Upper lobe of right lung (tissue), 1 donor: ENCODE measurements at regions not wholly inside any gene's neighbourhood (a gene's known extent, or its start where the extent isn't known, plus 50 kb on each side); places are given as distances from the start of the nearest gene placed in this dataset.
"Not testable (repeated sequence)": the region's sequence is repeated elsewhere in the genome, so short reads cannot be mapped to it uniquely, and the experiment has no call there.

Experiments used
- ATAC-seq: fragments of 200-7000 bp; cut with Tn5 transposase; one replicate; pipeline ENCODE4 v1.9.1; 2020; ENCODE audit warnings: mild to moderate bottlenecking, moderate library complexity
- DNase-seq: peaks from one replicate; pipeline ENCODE4 v3.0.0-alpha.2; 2020
- H3K27ac ChIP-seq: fragments of 200-600 bp; one replicate; pipeline ENCODE4 v1.8.0; 2022
- H3K27me3 ChIP-seq: fragments of 200-600 bp; one replicate; pipeline ENCODE4 v1.8.0; 2022; ENCODE audit warnings: mild to moderate bottlenecking
- H3K36me3 ChIP-seq: fragments of 200-600 bp; one replicate; pipeline ENCODE4 v1.8.0; 2022
- H3K4me1 ChIP-seq: fragments of 200-600 bp; one replicate; pipeline ENCODE4 v1.8.0; 2022
- H3K4me3 ChIP-seq: fragments of 200-600 bp; one replicate; pipeline ENCODE4 v1.8.0; 2022; ENCODE audit warnings: mild to moderate bottlenecking
- H3K9me3 ChIP-seq: fragments of 200-600 bp; one replicate; pipeline ENCODE4 v1.8.0; 2022
- intact Hi-C: fragments of 100-400 bp; cut with DNase I; formaldehyde crosslinking; loops from one replicate; pipeline ENCODE4 v1.11.0; 2022
- TF ChIP-seq, protein P1 (sequence below): fragments of 200-600 bp; IDR thresholded peaks from one replicate; pipeline ENCODE4 v1.8.0; 2022; ENCODE audit warnings: antibody characterized with exemption
- donor health status: DM: no; HTN: yes; CAD: no; lungs with severe emphysema.

GRCh38 chr10:64113375-64113774 is 592.2 kb downstream of the REEP3 start:
- DNase-seq (no peak), ATAC-seq (no peak)
- H3K9me3 ChIP-seq: no peaks in the 10 kb centered on the region
- H3K4me1 ChIP-seq: no peaks in the 10 kb centered on the region
- no peak overlapping the region for H3K27ac ChIP-seq
- TF ChIP-seq, protein P1, sequence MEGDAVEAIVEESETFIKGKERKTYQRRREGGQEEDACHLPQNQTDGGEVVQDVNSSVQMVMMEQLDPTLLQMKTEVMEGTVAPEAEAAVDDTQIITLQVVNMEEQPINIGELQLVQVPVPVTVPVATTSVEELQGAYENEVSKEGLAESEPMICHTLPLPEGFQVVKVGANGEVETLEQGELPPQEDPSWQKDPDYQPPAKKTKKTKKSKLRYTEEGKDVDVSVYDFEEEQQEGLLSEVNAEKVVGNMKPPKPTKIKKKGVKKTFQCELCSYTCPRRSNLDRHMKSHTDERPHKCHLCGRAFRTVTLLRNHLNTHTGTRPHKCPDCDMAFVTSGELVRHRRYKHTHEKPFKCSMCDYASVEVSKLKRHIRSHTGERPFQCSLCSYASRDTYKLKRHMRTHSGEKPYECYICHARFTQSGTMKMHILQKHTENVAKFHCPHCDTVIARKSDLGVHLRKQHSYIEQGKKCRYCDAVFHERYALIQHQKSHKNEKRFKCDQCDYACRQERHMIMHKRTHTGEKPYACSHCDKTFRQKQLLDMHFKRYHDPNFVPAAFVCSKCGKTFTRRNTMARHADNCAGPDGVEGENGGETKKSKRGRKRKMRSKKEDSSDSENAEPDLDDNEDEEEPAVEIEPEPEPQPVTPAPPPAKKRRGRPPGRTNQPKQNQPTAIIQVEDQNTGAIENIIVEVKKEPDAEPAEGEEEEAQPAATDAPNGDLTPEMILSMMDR: no peak
- no peaks in the 10 kb centered on the region for H3K27me3 ChIP-seq
- intact Hi-C loops: no loop called here
- H3K36me3 ChIP-seq: no peaks in the 10 kb centered on the region
- no peak overlapping the region for H3K4me3 ChIP-seq

DNA sequence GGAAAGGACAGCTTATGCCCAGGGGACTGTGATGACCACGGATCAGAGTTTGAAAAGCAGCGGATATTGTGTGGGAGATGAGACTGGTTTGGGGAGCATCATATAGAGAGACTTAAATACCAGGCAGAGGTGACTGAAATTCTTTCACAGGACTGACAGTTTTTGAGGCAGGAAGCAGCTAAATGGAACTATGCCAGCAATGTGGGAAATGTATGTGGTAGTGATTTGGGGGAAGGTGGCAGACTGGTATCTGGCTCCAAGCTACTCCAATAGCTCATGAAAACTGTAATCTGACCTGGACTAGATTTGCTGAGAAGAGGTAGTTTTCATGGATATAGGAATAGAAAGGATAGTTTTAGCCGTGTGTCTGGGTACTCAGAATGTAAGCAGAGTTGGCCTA is 592.6 kb downstream of the REEP3 start:
- Histone ChIP-seq H3K36me3 (no peaks in the 10 kb centered on the region), H3K9me3 (no peaks in the 10 kb centered on the region), H3K4me3 (no peak overlapping the region), H3K4me1 (no peaks in the 10 kb centered on the region), H3K27ac (no peak overlapping the region), H3K27me3 (no peaks in the 10 kb centered on the region)
- no peak for DNase-seq
- no peak for ATAC-seq
- intact Hi-C loops: no loop called here
- TF ChIP-seq, protein P1: no peak

DNA sequence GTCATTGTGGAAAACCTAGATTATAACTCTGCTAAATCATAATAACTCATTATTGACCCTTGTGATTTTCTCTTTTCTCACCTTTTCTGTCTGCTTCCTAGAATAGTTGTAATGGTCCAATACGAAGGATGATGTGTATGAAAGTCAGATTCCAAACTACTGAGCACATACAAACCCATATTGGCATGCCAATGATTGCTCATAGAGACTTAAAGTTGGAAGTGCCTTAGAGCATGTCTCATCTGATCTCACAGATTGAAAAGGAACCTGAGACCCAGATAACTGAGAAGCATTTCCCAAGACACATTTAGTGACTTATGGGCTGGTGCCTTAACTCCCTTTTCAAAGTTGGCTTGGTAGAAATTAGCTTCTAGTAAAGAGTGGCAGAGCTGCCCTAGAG is 594.3 kb downstream of the REEP3 start:
- intact Hi-C loops: no loop called here
- no peak overlapping the region for H3K27ac ChIP-seq
- H3K4me3 ChIP-seq: no peak overlapping the region
- H3K27me3 ChIP-seq: no peaks in the 10 kb centered on the region
- ATAC-seq: no peak
- TF ChIP-seq, protein P1: no peak
- no peaks in the 10 kb centered on the region for H3K36me3 ChIP-seq
- no peak for DNase-seq
- no peaks in the 10 kb centered on the region for H3K4me1 ChIP-seq
- no peaks in the 10 kb centered on the region for H3K9me3 ChIP-seq

DNA sequence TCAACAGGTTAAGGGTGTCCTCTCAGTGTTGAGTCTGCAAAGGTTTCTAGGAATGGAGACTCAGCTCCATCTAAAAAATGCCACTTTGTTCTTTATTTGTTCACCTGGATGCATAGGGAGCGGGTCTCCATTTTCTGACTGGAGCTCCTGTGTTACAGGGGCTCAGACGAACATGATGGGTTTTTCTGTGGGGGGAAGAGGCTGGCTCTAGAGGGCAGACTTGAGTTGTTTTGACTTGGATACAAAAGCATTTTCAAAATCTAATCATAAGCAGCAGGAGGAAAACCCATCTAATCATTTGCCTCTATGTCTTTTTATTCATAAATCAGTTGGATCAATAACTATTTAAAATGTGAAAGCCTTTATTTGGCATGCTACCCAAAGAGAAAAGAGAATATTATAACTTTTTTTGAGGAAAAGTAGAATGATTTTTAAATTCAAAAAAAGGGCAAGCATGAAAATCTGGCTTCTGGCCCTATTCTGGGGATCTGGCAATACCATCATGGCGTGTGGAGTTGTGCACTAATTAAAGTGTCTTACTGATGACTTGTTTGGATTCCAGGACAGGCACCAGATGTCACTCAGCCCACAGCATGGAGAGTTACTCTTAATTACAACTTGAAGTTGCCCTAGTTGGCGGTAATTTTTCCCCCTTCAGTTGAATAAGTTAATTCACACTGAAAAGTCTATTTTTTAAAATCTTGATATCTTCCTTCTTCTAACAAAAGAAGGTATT is 594.9 kb downstream of the REEP3 start:
- no peak for DNase-seq
- ATAC-seq: no peak
- Histone ChIP-seq H3K27me3 (no peaks in the 10 kb centered on the region), H3K4me1 (no peaks in the 10 kb centered on the region), H3K36me3 (no peaks in the 10 kb centered on the region), H3K9me3 (no peaks in the 10 kb centered on the region), H3K4me3 (no peak overlapping the region), H3K27ac (no peak overlapping the region)
- TF ChIP-seq, protein P1: peak; percentile 43
- intact Hi-C loops: no loop called here

DNA sequence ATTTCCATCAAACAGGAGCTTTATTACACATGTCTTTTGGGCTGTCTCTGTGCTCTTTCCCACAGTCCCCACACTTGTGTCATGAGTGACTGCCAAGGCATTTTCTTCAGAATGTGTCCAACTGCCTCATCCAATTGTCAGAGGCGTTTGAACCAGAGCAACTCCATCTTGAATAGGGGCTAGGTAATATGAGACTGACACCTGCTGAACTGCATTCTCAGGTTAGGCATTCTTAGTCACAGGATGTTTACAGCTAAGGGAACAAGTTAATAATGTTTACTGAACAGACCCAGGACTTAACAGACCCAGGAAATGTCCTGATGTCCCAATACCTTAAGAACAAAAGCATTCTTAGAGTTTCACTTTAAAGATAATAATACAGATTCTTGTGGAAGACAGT is 595.5 kb downstream of the REEP3 start:
- Histone ChIP-seq H3K36me3 (no peaks in the 10 kb centered on the region), H3K27me3 (no peaks in the 10 kb centered on the region), H3K4me3 (no peak overlapping the region), H3K9me3 (no peaks in the 10 kb centered on the region), H3K27ac (no peak overlapping the region), H3K4me1 (no peaks in the 10 kb centered on the region)
- intact Hi-C loops: no loop called here
- TF ChIP-seq, protein P1: no peak
- DNase-seq (no peak), ATAC-seq (no peak)

DNA sequence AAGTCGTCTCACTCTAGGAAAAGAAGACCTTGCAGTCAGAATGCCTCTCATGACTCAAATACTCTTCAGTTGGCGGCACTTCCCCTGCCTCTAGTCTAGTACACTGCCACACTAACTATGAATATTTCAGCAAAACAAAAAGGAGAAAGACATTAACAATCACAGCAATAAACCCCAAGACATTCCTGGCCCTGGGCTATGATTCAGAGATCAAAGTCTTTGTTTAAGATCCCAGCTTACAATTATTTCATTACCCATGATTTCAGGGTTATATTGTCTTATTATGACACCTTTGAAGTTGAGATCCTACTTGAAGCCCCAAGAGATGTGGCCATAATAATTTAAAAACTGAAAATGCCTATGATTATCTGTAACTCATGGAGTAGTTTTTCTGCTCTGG is 597.5 kb downstream of the REEP3 start:
- no peak for DNase-seq
- no peaks in the 10 kb centered on the region for H3K4me1 ChIP-seq
- H3K27ac ChIP-seq: no peak overlapping the region
- intact Hi-C loops: no loop called here
- ATAC-seq: no peak
- no peaks in the 10 kb centered on the region for H3K9me3 ChIP-seq
- H3K4me3 ChIP-seq: no peak overlapping the region
- no peaks in the 10 kb centered on the region for H3K36me3 ChIP-seq
- TF ChIP-seq, protein P1: no peak
- no peaks in the 10 kb centered on the region for H3K27me3 ChIP-seq

DNA sequence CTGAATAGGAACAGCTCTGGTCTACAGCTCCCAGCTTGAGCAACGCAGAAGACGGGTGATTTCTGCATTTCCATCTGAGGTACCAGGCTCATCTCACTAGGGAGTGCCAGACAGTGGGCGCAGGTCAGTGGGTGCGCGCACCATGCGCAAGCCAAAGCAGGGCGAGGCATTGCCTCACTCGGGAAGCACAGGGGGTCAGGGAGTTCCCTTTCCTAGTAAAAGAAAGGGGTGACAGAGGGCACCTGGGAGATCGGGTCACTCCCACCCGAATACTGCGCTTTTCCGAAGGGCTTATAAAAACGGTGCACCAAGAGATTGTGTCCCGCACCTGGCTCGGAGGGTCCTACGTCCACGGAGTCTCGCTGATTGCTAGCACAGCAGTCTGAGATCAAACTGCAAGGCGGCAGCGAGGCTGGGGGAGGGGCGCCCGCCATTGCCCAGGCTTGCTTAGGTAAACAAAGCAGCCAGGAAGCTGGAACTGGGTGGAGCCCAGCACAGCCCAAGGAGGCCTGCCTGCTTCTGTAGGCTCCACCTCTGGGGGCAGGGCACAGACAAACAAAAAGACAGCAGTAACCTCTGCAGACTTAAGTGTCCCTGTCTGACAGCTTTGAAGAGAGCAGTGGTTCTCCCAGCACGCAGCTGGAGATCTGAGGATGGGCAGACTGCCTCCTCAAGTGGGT is 599.2 kb downstream of the REEP3 start:
- intact Hi-C loops, H3K27ac ChIP-seq, ATAC-seq, H3K4me3 ChIP-seq, H3K9me3 ChIP-seq, DNase-seq, H3K27me3 ChIP-seq, H3K36me3 ChIP-seq, H3K4me1 ChIP-seq: not testable (repeated sequence)
